CD4-positive, alpha-beta T cell treated with Interferon alpha-2 for 1 hour (primary cell): ENCODE measurements at regions not wholly inside any gene's neighbourhood (a gene's known extent, or its start where the extent isn't known, plus 50 kb on each side); places are given as distances from the start of the nearest gene placed in this dataset.

ENCODE experiments used
- DNase-seq, 2 donors: peaks; one replicate each; pipeline ENCODE4 v3.0.0-alpha.2; 2020 to 2022

DNA sequence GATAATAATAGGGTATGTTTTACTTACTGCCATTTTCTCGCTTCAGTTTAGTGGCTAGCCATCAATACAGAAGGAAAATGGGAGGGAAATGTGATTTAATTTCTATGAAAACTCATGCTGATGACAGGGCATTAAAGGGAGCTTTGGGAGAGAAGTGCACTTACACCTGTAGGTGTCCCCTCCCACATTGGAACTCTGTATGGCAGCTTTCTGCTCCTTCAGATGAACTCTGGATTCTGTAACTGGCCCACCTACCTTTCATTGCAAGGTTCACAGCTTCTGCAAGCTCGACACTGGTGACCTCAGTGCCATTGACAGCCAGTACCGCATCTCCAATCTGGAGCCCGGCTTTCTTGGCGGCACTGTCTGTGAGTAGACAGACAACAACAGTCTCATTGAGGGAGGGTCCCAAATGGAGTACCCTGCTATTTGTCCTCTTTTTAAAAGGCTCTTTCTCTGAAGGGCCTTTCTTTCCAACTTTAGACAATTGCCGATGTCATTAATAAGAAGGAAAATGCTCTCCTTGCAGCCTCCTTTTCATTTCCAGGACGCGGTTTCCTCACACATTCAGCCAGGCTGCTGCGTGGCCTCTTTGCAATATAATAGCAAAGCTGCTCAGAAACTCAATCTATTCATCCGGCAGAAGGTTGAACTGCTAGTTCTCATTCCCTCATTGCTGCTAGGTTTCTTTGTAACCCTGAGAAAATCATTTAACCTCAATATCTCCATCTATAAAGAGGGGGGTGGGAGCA lies 63.6 kb downstream of the NUDT12 start:
- DNase-seq, result no peak

DNA sequence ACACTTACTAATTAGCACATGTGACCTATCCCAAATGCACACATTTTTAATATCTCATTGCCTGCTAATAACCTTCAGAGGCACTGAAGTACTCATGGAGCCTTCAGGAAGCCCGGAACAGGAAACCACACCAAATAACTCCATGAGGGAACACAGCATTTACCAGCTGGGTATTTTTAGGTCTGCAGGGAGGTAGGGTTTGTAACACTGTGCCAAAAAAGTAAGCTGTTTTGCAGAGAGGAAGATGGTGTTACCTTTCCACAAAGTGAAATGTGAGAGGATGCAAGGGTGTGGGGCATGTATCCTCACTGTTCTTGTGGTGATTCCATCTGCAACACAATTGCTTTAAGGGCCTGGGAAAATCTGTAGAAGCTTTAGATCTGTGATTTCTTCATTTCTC lies 64.4 kb downstream of the NUDT12 start:
- no peak for DNase-seq

DNA sequence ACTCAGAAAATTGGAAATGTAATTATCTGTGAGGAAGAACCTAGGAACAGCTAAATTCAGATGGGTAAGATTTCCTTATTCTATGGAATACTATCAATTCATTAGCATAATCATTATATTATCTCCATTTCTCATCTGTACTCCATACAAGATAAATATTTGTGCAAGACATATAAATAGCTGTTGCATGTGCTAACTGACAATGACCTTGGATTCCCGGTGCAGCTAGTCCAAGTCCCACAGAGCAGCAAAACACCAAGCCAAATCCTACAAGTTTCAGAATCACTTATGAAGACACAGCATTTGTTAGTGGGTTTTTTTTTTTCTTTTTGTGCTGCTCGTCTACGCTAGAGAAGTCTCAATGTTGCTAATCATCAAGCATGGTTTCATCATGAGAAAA lies 64.8 kb downstream of the NUDT12 start:
- no peak for DNase-seq

DNA sequence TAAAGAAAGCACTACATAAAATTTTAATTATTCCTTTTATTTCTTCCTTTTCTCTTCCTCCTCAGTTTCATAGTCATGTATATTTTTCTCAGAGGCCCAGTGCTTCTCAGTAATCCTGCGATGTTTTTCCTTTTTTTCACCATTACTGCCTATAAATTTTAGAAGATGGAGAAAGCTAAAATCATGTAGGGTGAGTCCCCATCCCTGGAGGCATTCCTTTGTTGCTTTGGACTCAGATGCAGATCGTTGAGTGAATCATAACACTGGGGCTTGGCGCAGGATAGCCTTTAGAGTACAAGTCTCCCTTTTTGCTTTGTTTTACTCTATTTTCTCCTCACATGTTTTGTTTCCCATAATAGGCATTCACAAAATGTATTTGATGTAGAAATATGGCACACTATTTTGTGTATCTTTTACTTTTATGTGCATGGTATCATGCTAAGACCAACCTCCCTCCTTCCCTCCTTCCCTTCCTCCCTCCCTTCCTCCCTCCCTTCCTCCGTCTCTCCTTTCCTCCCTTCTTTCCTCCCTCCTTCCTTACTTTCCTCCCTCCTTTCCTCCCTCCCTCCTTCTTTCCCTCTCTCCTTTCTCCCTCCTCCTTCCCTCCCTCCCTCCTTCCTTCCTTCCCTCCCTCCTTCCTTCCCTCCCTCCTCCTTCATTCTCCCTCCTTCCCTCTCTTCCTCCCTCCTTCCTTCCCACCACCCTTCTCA lies 72.4 kb downstream of the NUDT12 start:
- DNase-seq, result no peak

DNA sequence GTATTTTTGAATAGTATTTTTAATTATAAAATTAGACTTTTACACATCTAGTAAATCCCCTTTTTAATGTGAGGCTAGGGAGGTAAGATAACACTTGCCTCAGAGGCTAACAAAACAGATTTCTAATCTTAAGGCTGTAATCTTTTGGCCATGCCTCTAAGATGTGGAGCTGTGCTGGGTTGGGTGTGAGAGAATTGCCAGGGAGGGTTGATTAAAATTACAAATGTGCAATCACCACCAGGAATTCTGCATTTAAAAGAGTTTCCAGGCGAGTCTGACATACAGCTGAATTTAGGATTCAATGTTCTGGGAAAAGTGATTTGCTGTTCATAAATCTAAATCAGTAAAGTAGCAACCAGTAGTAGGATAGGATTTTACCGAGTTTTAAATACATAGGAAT lies 73.3 kb downstream of the NUDT12 start:
- no peak for DNase-seq

DNA sequence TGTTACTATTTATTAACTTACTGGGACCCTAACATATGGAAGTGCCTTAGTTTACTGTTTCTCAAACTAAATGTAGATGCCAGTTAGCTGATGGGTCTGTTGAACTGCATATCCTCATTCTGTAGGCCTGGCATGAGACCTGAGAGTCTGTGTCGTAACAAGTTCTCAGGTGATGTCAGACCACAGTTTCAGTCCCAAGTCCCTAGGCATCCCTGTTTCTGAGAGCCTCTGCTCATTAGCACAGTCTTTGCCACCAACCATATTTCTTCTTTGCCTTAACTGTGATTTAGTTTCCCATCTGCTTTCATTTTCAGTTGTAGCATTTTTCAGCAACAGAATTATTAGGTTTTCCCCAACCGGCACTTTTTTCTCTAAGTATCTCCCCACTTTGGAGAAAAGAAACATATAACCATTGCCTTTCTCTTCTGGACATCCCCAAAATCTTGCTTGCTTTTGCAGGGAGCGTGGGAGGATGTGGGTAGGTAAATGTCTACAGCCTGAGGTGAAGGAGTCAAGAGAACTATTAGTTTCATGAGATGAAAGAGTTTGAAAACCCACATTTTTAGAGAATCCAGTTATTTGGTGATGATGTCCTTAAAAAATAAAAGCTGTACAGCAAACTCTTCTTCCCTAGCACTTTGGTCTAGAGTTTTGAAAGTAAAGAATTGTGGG lies 74.6 kb downstream of the NUDT12 start:
- DNase-seq, result no peak

DNA sequence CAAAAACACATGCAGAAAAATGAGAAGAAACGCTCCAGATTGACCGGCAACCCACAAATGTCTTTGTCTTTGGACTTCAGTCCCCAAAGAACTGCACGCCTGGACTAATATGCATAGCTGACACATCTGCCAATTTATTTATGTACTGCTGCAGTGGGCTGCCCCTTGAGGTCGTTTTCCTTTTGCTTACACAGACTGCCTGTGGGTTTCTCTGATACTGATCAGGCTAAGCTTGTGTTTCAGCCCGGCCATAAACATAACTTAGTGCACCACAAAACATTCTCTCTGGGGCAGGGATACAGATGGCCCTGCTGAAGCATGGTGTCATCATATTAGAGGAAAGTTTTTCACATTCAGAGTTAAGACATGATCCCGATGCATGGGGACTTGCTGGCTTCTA lies 75.4 kb downstream of the NUDT12 start:
- DNase-seq, result no peak

DNA sequence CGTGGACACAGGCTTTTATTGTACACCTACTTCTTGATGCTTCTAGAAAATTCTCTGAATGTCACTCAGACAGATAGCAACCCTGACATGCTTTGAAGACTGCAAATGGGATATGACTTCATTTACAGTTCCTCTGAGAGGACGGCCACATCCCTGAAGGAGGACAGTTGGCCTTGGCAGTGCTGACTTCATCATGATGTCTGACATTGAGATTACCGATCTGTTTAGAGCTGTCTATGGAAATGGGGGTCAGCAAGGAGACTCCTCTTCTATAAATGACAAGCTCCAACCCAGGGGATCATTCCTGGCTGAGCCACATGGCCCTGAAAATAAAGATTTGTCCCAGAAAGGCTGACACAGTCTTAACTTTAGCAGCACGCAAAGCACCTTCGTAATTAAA lies 75.8 kb downstream of the NUDT12 start:
- no peak for DNase-seq

DNA sequence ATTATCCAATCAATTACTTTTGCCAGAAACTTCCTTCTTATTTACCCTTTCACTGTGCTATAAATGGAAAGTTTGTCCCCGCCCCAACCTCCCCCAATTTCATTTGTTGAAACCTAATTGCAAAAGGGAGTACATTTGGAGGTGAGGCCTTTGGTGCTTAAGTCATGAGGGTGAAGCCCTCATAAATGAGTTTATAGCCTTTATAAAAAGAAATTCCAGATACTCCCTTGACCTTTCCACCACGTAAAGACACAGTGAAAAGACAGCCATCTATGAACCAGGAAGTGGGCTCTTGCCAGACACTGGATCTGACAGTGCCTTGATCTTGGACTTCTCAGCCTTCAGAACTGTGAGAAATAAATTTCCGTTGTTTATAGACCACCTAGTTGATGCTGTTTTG lies 82.3 kb downstream of the NUDT12 start:
- DNase-seq, result no peak

DNA sequence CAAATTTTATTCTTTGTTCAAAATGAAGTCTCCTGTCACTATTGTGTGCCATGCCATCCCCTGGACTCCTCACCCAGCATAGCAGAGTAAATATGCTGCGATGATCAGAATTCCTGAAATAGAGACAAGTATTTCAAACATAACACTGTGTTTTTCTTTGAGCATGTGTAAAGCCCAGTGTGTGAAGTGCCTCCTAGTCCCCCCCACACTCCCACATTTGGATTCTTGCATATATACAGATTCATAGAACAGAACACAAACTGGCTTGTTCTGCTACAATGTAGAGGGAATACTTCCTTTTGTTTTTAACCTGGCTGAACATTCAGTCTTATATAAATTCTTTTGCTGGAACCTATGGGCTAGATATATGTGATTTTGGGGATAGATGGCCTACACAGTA lies 84.9 kb downstream of the NUDT12 start:
- no peak for DNase-seq

DNA sequence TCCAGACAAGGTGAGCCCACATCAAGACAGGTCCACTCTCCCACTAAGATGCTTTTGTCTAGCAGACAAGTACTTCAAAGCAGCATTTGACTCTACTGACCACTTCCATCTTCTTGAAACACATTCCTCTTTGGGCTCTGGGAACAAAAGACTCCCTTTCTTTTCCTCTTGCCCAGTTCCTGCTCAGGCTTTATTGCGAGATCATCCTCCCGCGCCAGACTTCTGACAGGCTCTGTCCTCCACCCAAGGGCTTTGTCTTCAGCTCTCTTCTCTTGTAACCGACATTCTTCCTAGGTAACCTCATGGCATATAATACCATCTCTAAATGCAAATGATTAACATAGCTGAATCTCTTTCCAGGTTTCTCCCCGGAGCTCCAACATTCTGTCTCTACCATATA lies 85.8 kb downstream of the NUDT12 start:
- DNase-seq, result no peak

DNA sequence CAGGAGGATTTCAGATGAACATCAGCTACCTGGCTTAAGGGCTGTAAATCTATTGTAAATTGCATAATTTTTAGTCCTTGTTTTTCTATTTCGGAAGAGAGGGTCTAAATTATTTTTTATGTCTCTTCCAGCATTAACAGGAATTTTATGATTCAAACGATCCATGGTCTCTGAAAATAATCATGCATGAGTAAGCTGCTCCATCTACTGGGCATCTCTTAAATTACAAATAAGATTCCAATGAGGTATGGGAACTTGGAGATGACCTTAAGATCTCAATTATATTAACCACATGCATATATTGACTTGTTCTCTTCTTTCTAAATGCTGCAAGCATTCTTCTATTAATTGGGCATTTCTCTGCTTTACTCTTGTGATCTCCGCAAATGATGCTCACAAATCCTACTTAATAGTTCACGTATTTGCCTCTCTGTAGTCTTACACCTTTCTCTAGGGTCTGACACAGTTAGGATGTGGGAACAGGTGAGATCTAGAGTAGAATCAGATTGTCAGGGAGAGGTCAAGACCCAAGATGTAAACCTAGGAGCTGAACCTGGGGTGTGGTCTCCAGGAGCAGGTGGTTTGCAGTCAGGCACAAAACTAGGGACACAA lies 86.9 kb downstream of the NUDT12 start:
- peak in 1 of 2 donors; percentile 40 for DNase-seq

DNA sequence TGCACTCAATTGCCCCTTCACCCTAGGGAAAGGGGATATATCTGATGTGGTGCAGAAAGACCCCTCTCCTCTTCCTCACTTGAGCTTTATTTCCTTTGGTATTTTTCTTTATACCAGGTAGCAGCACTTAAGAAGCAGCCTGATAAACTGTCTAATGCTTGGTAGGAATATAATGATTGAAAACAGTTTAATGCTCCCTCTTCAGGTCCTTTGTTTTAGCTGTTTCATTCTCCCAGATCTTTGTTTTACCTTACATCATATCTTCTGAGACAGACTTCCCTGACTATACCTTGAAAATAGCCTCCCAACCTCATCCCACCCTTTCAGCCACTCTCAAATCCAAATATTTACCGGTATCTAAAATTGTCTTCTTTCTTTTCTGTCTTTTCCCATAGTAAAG lies 87.9 kb downstream of the NUDT12 start:
- no peak for DNase-seq

DNA sequence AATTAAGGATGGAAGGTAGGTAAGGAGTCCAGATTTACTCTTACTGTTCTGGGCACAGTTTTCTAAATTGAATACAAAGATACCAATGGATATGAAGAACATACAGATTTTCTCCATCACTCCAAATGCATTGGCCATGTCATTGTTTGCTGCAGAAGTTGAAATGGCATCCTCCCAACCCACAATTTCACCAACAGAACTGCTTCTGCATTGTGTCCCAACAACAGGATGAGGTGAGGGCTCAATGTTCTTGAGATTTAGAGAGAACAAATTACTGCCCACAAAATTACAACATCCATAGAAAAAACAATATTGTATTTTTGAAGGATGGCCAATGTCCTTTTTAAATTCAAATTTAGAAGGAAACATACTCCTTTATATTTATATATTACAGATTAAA lies 88.9 kb downstream of the NUDT12 start:
- no peak for DNase-seq

DNA sequence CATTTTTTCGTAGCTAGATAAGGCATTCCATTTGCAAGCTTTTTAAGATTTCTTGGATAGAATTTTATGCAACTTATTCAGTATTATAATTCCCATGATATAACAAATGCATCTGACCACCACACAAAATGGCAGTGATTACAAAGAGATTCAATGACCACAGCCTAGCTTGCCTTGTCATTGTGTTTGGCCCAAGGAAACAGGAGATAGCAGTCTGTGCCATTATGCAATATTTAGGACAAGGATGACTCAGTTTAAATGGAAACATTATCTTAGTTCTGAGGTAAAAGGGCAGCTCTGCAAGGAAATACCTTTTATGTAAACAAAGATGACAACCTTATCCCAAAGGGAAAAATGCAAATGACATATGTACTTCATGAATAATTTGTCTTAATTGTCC lies 89.8 kb downstream of the NUDT12 start:
- DNase-seq, result no peak

DNA sequence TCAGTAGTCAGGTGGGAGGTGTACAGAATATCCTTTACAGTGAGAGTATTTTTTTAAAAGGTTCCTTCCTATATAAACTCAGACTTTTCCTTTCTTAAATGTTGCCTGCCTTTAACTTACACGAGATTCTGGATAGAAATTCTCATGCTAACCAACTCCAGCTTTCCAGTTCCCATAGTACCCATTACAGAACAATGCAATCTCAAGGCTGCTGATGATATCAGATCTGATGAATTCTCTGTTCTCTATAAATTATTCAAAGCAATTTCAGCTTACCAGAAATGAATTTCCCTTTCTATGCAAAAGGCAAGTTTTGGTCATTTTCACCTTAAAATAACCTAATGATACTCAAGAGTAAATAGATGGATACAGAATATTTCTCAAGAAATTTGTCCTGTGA lies 90.3 kb downstream of the NUDT12 start:
- DNase-seq, result no peak

DNA sequence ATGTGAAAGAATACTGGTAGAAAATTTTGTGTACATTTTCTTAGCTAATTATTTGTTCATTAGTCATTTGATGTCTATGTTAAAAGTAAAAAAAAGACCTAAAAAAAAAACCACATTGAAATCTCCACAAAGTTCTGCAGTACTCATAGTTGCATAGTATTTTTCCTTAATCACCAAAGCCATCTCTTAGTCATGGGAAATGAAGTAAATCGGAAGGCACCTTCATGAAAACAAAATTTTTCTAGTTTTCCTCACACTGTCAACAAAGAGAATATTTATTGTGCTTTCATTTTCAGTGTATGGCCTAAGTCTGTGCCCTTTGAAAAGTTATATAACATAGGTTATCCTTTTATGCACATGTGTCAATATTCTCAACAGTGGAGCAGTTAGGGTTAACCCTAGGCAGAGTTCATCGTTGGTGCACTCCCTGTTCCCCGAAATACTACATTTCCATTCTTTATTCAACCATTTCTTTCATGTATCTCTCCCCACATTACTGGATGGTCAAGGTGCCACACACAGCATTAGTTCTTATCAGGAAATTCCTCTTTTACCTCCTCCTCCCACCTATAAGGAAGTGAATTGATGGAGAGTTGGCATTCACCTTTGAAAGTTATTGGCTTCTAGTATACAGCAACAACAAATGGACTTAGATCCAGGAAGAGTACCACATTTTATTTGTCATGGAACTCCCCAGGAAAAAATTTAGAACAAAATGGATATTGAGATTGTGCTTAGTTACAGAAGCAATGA lies 93.1 kb downstream of the NUDT12 start:
- DNase-seq, result no peak

DNA sequence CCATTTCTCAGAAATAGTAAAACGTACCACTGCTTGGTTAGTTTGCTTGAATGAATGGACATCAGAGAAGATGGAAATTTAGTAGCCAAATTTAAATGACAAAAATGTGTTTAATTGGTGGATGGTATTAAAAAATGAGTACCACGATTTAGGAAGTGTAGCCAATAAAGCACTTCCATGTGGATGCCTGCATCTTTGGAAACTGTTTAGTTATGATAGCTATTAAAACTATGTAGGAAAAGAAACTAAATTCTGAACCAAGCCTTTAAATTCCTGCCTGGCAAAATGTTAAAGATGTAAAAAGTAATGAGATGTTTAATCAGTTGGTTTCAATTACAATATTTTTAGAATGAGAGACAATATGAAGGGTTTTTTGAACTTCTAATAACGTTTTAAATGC lies 94.8 kb downstream of the NUDT12 start:
- DNase-seq, result no peak

DNA sequence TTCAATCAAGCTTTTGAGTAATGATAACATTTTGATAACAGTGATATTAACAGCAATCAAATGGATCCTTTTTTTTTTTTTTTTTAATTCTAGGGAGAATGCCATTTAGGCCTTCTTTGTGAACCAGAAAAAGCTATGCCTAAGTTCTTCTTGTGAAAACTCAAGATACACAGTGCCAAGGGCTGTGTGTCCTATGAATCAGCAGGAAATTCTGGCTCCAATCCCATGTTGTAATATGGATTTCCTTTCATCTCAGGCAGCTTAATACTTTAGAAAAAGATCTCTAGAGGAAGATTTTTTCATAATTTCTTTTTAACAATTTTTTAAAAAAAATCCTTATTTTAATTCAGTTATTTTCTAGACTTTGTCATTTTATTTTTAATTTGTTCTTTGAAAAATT lies 96.1 kb downstream of the NUDT12 start:
- no peak for DNase-seq

DNA sequence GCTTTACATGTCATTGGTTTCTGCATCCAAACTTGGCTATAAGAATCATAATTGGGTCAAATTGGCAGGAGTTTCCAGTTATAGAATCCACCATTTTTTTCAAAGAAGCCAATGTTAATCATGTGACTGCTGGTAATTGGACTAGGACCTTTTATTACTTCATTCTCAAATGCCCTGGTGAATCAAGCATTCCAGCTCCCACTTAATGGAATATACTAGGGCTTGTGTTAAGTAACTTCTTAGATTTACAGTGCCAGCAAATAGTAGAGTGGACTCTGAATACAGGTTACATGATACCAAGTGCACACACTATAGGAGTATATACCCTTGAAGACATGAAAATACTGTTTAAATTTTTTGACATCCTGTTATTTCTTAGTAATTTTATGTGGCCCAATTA lies 96.7 kb downstream of the NUDT12 start:
- no peak for DNase-seq

DNA sequence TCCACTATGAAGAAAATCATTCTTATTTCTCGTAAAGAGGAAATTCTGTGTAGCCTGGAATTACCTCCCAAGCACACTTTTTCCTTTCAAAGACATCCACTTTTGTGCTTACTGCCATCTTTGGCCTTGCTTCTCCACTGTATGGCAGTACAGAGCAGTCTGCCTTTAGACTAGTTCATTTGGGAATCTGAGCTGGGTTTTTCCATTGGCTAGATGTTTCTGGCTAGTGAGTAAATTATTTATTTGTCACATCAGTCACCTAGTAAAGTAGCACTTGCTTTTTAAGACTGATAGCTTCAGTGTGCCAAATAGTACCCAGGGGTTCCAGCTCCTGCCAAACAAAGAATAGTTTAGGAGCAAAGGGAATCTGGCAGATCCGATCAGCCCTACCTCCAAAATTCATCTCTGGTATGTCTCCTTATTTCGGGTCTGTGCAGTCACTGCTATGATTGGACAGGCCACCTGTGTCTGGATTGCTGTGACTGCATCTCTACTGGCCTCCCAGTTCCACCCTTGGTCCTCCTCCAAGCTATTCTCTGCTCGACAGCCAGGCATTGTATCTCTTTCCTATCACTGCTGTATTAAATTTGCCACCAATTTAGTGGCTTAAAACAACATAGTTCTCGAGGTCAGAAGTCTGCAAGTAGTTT lies 97.6 kb downstream of the NUDT12 start:
- DNase-seq, result no peak

DNA sequence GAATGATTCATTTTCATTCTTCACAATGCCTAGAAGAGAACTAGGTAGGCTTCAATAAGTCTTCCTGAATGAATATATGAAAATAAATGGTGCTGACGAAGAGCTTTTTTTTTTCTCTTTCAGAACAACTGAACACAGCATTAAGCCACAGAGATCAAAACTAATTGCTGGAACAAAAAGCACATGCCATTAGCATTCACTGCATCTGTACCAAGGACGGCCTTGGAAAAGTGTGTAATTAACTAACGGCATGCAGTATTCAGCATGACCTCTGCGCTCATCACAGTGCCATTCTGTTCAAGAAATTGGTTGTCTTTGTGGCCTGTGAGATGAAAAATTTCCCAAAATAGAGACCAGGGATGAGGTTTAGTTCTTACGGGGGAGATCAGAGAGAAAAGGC lies 99.3 kb downstream of the NUDT12 start:
- no peak for DNase-seq

DNA sequence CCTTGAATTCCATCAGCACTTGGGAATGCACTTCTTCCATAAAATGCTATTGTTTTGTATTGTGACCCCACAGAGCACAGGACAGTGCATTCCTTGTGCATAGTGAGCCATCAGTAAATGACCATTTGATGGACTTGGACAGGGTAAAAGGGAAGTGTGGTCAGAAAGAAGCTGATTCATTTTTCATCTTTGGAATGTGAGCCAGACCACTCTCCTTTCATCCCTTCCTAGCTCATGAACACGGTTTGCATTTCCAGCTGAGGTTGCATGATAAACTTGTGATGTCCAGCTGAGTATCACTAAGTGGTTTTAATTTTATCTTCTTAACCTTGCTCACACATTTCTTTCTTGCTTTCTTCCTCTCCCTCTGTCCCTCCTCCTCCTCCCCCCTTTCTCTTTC lies 101.3 kb downstream of the NUDT12 start:
- DNase-seq, result no peak
